ENCODE measurements at regions not wholly inside any gene's neighbourhood (a gene's known extent, or its start where the extent isn't known, plus 50 kb on each side); places are given as distances from the start of the nearest gene placed in this dataset.
"Not testable (repeated sequence)": the region's sequence is repeated elsewhere in the genome, so short reads cannot be mapped to it uniquely, and the experiment has no call there.

GRCh38 chr2:56753182-56753581 is 569.4 kb downstream of the CCDC85A start:
- DNase-seq (ENCODE audit: low spot score) = no peak
- in situ Hi-C loops (cut with HindIII; ENCODE audit: low sequenced_read_pairs) = no loop called here

GRCh38 chr2:56754066-56754615 is 570.4 kb downstream of the CCDC85A start:
- DNase-seq (ENCODE audit: low spot score) = no peak
- in situ Hi-C loops (cut with HindIII; ENCODE audit: low sequenced_read_pairs) = no loop called here

DNA sequence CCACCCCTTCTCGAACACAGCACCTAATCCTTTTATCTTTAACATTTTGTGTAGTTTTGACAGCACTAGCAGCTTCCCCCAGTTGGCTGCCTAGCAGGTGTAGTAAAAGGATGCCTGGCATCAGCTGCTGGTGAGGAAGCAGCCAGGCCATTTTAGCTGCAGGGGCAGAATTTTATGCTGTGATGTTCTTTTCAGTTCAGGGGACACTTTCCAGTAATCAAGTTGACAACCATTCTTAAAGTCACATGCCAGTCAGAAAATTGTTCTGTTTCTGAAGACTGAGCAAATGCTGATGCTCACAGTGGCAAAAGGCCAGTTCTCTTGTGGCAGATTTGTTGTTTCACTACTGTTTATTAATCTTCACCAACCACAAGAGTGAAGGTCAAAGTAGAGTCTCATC is 570.8 kb downstream of the CCDC85A start:
- in situ Hi-C loops (cut with HindIII; ENCODE audit: low sequenced_read_pairs) = no loop called here
- DNase-seq (ENCODE audit: low spot score) = no peak

DNA sequence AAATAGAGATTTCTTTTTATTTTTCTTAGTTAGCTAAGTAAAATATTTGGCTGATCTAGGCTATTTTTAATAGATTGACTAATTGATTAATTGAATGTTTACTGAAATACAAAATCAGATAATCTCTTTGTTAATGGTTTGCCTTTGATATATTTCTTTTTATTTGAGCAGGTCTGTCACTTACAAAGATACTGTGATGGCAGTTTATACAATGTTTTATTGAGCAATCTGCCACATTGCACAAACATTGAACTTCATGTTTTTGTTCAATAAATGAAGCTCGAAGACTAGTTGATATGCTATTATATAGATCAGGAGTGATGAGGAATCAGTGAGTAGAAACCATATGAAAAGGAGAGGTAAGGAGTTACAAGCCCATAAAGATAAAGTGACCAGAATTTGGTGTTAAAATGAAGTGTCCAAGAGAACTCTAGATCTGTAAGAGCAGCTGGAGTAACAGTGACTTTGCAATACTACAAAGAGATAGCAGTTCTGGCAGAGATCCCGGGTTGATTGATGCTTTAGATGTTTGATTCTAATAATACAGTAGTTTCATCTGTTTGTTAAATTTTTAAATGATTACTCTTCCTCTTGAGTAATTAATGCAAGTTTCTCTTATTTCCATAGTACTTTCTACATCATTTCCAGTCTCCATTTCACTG is 574.2 kb downstream of the CCDC85A start:
- no peak for DNase-seq (ENCODE audit: low spot score)
- in situ Hi-C loops (cut with HindIII; ENCODE audit: low sequenced_read_pairs) = no loop called here

DNA sequence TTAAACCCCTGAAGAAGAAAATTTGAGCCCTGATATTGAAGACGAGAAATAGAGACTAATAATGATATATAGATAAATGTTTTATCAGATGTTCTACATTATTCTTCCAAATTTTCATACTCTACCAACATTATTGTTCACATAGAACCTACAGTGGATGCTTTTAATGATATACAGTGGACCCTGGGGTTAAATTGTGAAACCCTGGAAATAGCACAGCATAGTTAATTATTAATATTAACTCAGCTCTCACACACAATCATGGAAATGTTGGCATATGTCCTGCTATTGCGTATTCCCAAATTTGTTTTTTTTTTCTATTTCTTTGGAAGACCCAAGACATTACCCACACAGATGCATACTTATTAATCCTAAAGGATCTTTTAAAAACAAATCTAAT is 579.9 kb downstream of the CCDC85A start:
- in situ Hi-C loops (cut with HindIII; ENCODE audit: low sequenced_read_pairs) = no loop called here
- DNase-seq (ENCODE audit: low spot score) = no peak

DNA sequence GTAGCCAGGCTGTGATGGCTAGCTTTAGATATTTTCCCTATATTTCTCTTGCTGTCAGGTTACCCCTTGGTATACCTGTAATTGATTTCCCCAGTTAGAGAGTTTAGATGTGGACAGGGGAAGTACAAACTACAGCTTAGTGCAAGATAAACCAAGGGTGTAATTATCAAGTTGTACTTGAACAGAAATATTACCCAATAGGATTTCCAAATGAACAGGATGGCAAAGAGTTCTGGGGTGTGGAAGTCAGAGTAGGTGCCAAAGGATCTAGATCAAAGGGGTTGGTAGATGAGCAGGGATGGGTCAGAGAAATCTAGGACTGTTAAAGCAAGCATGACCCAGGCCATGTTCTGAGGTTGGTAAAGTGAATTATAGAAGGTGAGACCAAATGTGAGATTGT is 585.2 kb downstream of the CCDC85A start:
- in situ Hi-C loops (cut with HindIII; ENCODE audit: low sequenced_read_pairs) = no loop called here
- no peak for DNase-seq (ENCODE audit: low spot score)

DNA sequence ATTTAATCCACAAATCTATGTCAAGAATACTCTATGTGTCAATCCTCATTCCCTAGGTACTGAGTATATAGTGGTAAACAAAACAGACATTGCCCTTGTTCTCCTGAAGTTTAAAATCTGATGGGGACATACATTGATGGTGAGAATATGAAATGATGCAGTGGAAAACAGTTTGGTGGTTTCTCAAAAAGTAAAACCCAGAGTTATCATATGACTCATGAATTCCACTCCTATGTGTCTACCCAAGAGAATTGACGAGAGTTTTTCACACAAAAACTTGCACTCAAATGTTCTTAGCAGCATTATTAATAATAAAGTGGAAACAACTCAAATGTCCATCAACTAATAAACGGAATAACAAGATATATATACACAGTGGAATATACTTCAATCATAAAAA is 586.7 kb downstream of the CCDC85A start:
- in situ Hi-C loops (cut with HindIII; ENCODE audit: low sequenced_read_pairs) = no loop called here
- DNase-seq (ENCODE audit: low spot score) = no peak

- DNase-seq (ENCODE audit: low spot score) = no peak
- in situ Hi-C loops (cut with HindIII; ENCODE audit: low sequenced_read_pairs) = no loop called here
These were observed 600.3 kb downstream of the CCDC85A start for GRCh38 chr2:56784046-56784445.

GRCh38 chr2:56801214-56801613 is 617.4 kb downstream of the CCDC85A start:
- in situ Hi-C loops (cut with HindIII; ENCODE audit: low sequenced_read_pairs) = no loop called here

DNA sequence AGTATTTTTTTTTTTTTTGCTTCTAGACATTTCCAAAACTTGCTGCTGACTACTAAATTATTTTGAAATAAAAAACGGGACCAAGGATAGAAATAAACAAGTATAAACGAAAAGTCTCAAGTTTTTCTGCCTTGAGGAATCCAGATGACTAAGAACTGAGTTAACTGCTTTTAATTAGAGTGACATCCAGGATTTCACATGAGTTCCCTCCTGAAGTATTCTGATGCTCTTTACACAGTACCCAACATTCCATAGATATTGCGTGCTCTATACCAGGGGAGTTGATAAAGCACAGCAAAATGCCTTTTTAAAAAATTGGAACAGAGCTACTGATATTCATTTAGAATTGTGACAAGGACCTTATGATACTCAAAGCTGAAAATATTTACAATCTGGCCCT is 618.0 kb downstream of the CCDC85A start:
- no peak for DNase-seq (ENCODE audit: low spot score)
- in situ Hi-C loops (cut with HindIII; ENCODE audit: low sequenced_read_pairs) = no loop called here

More at GRCh38 chr2:56801214-56801613, 617.4 kb downstream of the CCDC85A start:
- DNase-seq (ENCODE audit: low spot score) = no peak

- in situ Hi-C loops (cut with HindIII; ENCODE audit: low sequenced_read_pairs) = no loop called here
- DNase-seq (ENCODE audit: low spot score) = no peak
These were observed 619.8 kb downstream of the CCDC85A start for GRCh38 chr2:56803596-56803995.

- in situ Hi-C loops (cut with HindIII; ENCODE audit: low sequenced_read_pairs) = no loop called here
- DNase-seq (ENCODE audit: low spot score) = no peak
These were observed 623.1 kb downstream of the CCDC85A start for GRCh38 chr2:56806924-56807323.

DNA sequence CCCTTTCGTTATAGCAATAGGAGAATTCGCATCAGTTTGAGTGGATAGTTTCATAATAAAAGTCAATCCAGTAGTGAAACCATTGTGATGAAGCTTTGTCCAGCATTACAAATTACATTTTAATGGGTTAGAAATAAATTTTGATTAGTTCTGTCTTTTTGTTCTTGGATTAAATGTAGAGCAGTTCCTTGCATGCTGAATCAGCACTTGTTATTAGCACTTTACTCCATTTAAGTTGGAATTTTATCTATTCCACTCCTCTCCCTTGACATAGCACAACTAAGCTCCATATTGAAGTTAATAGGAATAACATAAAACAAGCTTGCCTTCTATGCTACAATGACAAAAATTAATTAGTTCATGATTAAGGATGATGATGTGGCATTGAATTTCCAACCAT is 624.1 kb downstream of the CCDC85A start:
- no peak for DNase-seq (ENCODE audit: low spot score)
- in situ Hi-C loops (cut with HindIII; ENCODE audit: low sequenced_read_pairs) = no loop called here

- in situ Hi-C loops (cut with HindIII; ENCODE audit: low sequenced_read_pairs) = no loop called here
- DNase-seq (ENCODE audit: low spot score) = no peak
These were observed 627.6 kb downstream of the CCDC85A start for GRCh38 chr2:56811401-56811800.

- no peak for DNase-seq (ENCODE audit: low spot score)
- in situ Hi-C loops (cut with HindIII; ENCODE audit: low sequenced_read_pairs) = no loop called here
These were observed 628.6 kb downstream of the CCDC85A start for GRCh38 chr2:56812432-56812831.

DNA sequence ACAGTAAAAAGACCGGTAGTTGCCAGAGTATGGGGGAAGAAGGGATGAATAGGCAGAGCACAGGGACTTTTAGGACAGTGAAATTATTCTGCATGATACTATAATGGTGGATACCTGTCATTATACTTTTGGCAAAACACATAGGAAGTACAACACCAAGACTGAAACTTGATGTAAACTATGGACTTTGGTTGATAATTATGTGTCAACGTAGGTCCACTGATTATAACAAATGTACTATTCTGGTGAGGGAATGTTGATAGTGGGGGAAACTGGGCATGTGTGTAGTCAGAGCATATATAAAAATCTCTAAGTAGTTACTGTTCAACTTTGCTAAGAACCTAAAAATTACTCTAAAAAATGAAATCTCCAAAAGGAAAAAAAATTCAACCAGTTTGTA is 629.7 kb downstream of the CCDC85A start:
- in situ Hi-C loops (cut with HindIII; ENCODE audit: low sequenced_read_pairs) = no loop called here
- no peak for DNase-seq (ENCODE audit: low spot score)

GRCh38 chr2:56816666-56817065 is 632.9 kb downstream of the CCDC85A start:
- in situ Hi-C loops (cut with HindIII; ENCODE audit: low sequenced_read_pairs) = no loop called here
- DNase-seq (ENCODE audit: low spot score) = no peak

DNA sequence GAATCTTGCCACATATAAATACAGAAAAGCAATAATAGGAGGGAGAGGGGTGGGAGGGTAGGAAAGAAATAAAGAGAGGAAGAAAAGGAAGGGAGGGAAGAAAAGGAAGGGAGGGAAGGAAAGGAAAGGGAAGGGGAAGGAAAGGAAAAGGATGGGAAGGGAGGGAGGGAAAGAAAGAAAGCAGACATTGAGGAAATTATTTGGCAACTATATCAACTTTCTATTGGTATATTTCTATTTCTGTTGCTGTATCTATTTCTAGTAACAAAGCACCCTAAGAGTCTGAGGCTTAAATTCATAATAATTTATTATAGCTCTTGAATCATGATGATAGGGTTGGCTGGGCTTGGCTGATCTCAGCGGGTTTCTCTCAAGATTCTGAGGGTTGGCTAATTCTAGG is 648.0 kb downstream of the CCDC85A start:
- DNase-seq (ENCODE audit: low spot score) = no peak
- in situ Hi-C loops (cut with HindIII; ENCODE audit: low sequenced_read_pairs) = no loop called here

DNA sequence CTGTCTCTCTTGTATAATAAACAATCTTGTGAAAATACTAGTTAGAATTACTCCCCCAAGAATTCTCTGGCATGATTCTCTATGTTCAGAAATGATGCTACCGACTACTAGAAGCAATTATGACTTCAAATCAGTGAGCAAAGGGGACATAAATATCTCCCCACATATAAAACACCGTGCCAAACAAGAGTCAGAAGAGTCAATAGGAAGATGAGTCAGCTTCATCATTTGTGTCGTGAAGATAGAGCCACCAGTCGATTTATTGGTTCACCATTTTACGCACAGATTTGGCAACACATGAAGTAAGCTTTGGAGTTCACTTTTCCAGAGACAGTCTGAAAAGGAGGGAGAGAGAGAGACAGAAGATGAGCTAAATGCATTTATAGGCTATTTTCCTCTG is 650.9 kb downstream of the CCDC85A start:
- DNase-seq (ENCODE audit: low spot score) = no peak
- in situ Hi-C loops (cut with HindIII; ENCODE audit: low sequenced_read_pairs) = no loop called here

DNA sequence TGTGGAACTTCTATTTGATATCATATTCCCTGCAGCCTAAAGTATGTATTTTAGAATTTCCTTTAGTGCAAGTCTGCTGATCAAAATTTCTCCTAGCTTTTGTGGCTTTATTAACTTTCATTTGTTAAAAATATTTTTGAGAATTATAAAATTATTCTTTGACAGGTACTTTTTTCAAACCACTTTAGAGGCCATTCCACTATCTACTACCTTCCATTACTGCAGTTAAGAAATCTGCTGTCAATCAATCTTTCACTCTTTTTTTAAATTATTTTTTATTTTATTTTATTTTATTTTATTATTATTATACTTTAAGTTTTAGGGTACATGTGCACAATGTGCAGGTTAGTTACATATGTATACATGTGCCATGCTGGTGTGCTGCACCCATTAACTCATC is 656.2 kb downstream of the CCDC85A start:
- in situ Hi-C loops (cut with HindIII; ENCODE audit: low sequenced_read_pairs); DNase-seq (ENCODE audit: low spot score): not testable (repeated sequence)

DNA sequence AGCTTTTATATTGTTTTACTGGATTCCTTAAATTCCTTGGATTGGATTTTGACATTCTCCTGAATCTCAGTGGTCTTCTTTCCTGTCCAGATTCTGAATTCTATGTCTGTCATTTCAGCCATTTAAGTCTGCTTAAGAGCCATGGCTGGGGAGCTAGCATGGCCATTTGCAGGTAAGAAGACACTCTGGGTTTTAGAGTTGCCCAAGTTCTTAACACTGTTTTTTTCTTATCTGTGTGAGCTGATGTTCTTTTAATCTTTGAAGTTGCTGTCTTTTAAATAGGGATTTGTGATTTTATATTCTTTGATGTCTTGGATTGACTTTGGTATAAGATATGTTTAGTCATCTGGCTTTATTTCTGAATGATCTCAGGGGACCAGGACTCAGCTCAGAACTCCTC is 677.2 kb downstream of the CCDC85A start:
- in situ Hi-C loops (cut with HindIII; ENCODE audit: low sequenced_read_pairs) = no loop called here
- DNase-seq (ENCODE audit: low spot score) = no peak
